ENCODE measurements at regions not wholly inside any gene's neighbourhood (a gene's known extent, or its start where the extent isn't known, plus 50 kb on each side); places are given as distances from the start of the nearest gene placed in this dataset.
A peak's percentile ranks its signal among the peaks of the same experiment; 100 is the strongest.
"Not testable (repeated sequence)": the region's sequence is repeated elsewhere in the genome, so short reads cannot be mapped to it uniquely, and the experiment has no call there.

- DNase-seq: no peak
Observed at GRCh38 chr6:12481292-12481691, 191.1 kb downstream of the EDN1 start.

- DNase-seq: no peak
Observed at GRCh38 chr6:12481850-12482249, 191.7 kb downstream of the EDN1 start.

GRCh38 chr6:12482386-12483375, 192.5 kb downstream of the EDN1 start:
- DNase-seq: no peak

GRCh38 chr6:12483712-12484111, 193.6 kb downstream of the EDN1 start:
- no peak for DNase-seq

- no peak for DNase-seq
Observed at GRCh38 chr6:12484519-12484918, 194.4 kb downstream of the EDN1 start.

GRCh38 chr6:12485226-12485764, 195.1 kb downstream of the EDN1 start:
- no peak for DNase-seq

- DNase-seq: no peak
Observed at GRCh38 chr6:12485837-12486236, 195.7 kb downstream of the EDN1 start.

- DNase-seq: no peak
Observed at GRCh38 chr6:12490351-12490903, 200.3 kb downstream of the EDN1 start.

GRCh38 chr6:12490904-12491571, 200.9 kb downstream of the EDN1 start:
- no peak for DNase-seq

- not testable (repeated sequence) for DNase-seq
Observed at GRCh38 chr6:12492929-12493328, 202.8 kb downstream of the EDN1 start.

GRCh38 chr6:12493446-12493845, 203.3 kb downstream of the EDN1 start:
- DNase-seq: no peak

- DNase-seq: no peak
Observed at GRCh38 chr6:12494161-12494560, 204.0 kb downstream of the EDN1 start.

- no peak for DNase-seq
Observed at GRCh38 chr6:12501990-12502389, 211.8 kb downstream of the EDN1 start.

- peak in 1 of 3 experiments; percentile 6 for DNase-seq
Observed at GRCh38 chr6:12504325-12504966, 212.1 kb upstream of the PHACTR1 start.

- DNase-seq: no peak
Observed at GRCh38 chr6:12505486-12505885, 211.1 kb upstream of the PHACTR1 start.

- DNase-seq: no peak
Observed at GRCh38 chr6:12506159-12506558, 210.4 kb upstream of the PHACTR1 start.

- no peak for DNase-seq
Observed at GRCh38 chr6:12507636-12508035, 208.9 kb upstream of the PHACTR1 start.

GRCh38 chr6:12508553-12508952, 208.0 kb upstream of the PHACTR1 start:
- no peak for DNase-seq

GRCh38 chr6:12509060-12509459, 207.5 kb upstream of the PHACTR1 start:
- DNase-seq: no peak

- DNase-seq: no peak
Observed at GRCh38 chr6:12516070-12516469, 200.5 kb upstream of the PHACTR1 start.

- no peak for DNase-seq
Observed at GRCh38 chr6:12522347-12522746, 194.2 kb upstream of the PHACTR1 start.

GRCh38 chr6:12523726-12524125, 192.8 kb upstream of the PHACTR1 start:
- no peak for DNase-seq

- DNase-seq: no peak
Observed at GRCh38 chr6:12525276-12525675, 191.3 kb upstream of the PHACTR1 start.
